ENCODE measurements at regions not wholly inside any gene's neighbourhood (a gene's known extent, or its start where the extent isn't known, plus 50 kb on each side); places are given as distances from the start of the nearest gene placed in this dataset.

- TF ChIP-seq ZNF391 (tag by site-specific recombination; IDR thresholded peaks at IDR 0.05; ENCODE audit: borderline replicate concordance, low read depth) (no peak), YY1 (tag by site-specific recombination; IDR thresholded peaks at IDR 0.05) (no peak), CTCF (tag by site-specific recombination; IDR thresholded peaks at IDR 0.05) (no peak), SP2 (tag by site-specific recombination; IDR thresholded peaks at IDR 0.05) (no peak), ZNF624 (tag by site-specific recombination; IDR thresholded peaks at IDR 0.05) (no peak), ZNF121 (tag by site-specific recombination; IDR thresholded peaks at IDR 0.05) (no peak)
These were observed 109.5 kb upstream of the SLC1A4 start for GRCh38 chr2:64879745-64880144.

Measured in HEK293 (cell line).